GM12878 (cell line): ENCODE measurements at regions not wholly inside any gene's neighbourhood (a gene's known extent, or its start where the extent isn't known, plus 50 kb on each side); places are given as distances from the start of the nearest gene placed in this dataset.

Experiments
- ATAC-seq: fragments of 200-7000 bp; cut with Tn5 transposase; 3 replicates; pipeline ENCODE4 v1.9.1; 2020; ENCODE audit warnings: mild to moderate bottlenecking, moderate library complexity
- BruUV-seq: library from RNA; stranded (reverse); fragments of 400-500 nt; replicated peaks from 2 replicates; lab custom pipeline; 2021; lab: Mats Ljungman, UMichigan
- CTCF ChIA-PET: fragments of 300-600 bp; sonication (Branson Sonifier 250); formaldehyde crosslinking; extraction: SDS; loops from one replicate; lab custom pipeline; 2021; ENCODE audit warnings: inconsistent platforms; lab: Yijun Ruan, JAX
- POLR2A ChIA-PET: fragments of 350-600 bp; formaldehyde crosslinking; extraction: SDS; loops from one replicate; lab custom pipeline; 2021; ENCODE audit warnings: inconsistent platforms; lab: Charles Lee
- RAD21 ChIA-PET: fragments of 300-600 bp; sonication (Branson Sonifier 250); formaldehyde crosslinking; loops from one replicate; lab custom pipeline; 2023; ENCODE audit warnings: antibody characterized with exemption; ENCODE audit not compliant: unreplicated experiment; lab: Charles Lee
- SMC1A ChIA-PET: fragments of 300-600 bp; sonication (Branson Sonifier 250); formaldehyde crosslinking; loops from one replicate; lab custom pipeline; 2023; ENCODE audit not compliant: unreplicated experiment, uncharacterized antibody; lab: Charles Lee
- DNase-seq: peaks from one replicate; pipeline ENCODE4 v3.0.0-alpha.2; 2011; ENCODE audit warnings: low read depth, low spot score
- FAIRE-seq: peaks from 3 replicates; lab custom pipeline; 2011; peaks lifted over from hg19 to GRCh38; lab: Jason Lieb, UNC
- H2AFZ ChIP-seq: 2 replicates; pipeline ENCODE4 v1.6.0; 2011; ENCODE audit warnings: low read depth, low read length, control low read depth; ENCODE audit not compliant: control insufficient read depth
- H3K27ac ChIP-seq: 2 replicates; pipeline ENCODE4 v1.5.1; 2011; ENCODE audit warnings: control low read depth; ENCODE audit not compliant: control insufficient read depth, insufficient read depth
- H3K27me3 ChIP-seq, 2 experiments: replicated peaks in 1 of 2; 2 replicates each; pipeline versions ENCODE4 v1.6.0 to v1.6.1; 2011; ENCODE audit warnings: low read length in 1 of 2; ENCODE audit not compliant: control insufficient read depth in 2 of 2, insufficient read depth in 2 of 2
- H3K36me3 ChIP-seq, 2 experiments: 2 replicates each; pipeline ENCODE4 v1.5.1; 2011; ENCODE audit warnings: low read length in 1 of 2; ENCODE audit not compliant: control insufficient read depth in 2 of 2, insufficient read depth in 2 of 2
- H3K4me1 ChIP-seq: 2 replicates; pipeline ENCODE4 v1.6.1; 2011; ENCODE audit warnings: mild to moderate bottlenecking, low read length, moderate library complexity, mixed read lengths; ENCODE audit not compliant: control insufficient read depth, insufficient read depth
- H3K4me2 ChIP-seq: 2 replicates; pipeline ENCODE4 v1.6.0; 2011; ENCODE audit warnings: control low read depth; ENCODE audit not compliant: control insufficient read depth, insufficient read depth
- H3K4me3 ChIP-seq: fragments of 200-600 bp; sonication (generic); 2 replicates; pipeline ENCODE4 v1.5.1; 2016
- H3K79me2 ChIP-seq: 2 replicates; pipeline ENCODE4 v1.6.0; 2011; ENCODE audit warnings: low read length; ENCODE audit not compliant: control insufficient read depth, insufficient read depth
- H3K9ac ChIP-seq: 2 replicates; pipeline ENCODE4 v1.8.0; 2011; ENCODE audit warnings: low read length, control low read depth, mixed read lengths; ENCODE audit not compliant: control insufficient read depth, insufficient read depth
- H3K9me3 ChIP-seq: replicated peaks from 3 replicates; pipeline ENCODE4 v1.5.1; 2011; ENCODE audit warnings: mild to moderate bottlenecking, low read length; ENCODE audit not compliant: control insufficient read depth, insufficient read depth
- H4K20me1 ChIP-seq: 2 replicates; pipeline ENCODE4 v1.6.0; 2011; ENCODE audit not compliant: control insufficient read depth, insufficient read depth
- BACH1 ChIP-seq: fragments of 450-650 bp; IDR thresholded peaks from 2 replicates; pipeline ENCODE4 v1.6.1; 2017; ENCODE audit warnings: mild to moderate bottlenecking, borderline replicate concordance
- DPF2 ChIP-seq: fragments of 450-650 bp; IDR thresholded peaks from 2 replicates; pipeline ENCODE4 v1.6.1; 2017; ENCODE audit warnings: mild to moderate bottlenecking
- E2F8 ChIP-seq: fragments of 450-650 bp; IDR thresholded peaks from 2 replicates; pipeline ENCODE4 v1.6.1; 2018; ENCODE audit warnings: mild to moderate bottlenecking, low read depth, moderate library complexity; ENCODE audit not compliant: partially characterized antibody
- HDGF ChIP-seq: fragments of 450-650 bp; IDR thresholded peaks from 2 replicates; pipeline ENCODE4 v1.6.1; 2016; ENCODE audit warnings: antibody characterized with exemption
- MXI1 ChIP-seq: fragments of 150-350 bp; IDR thresholded peaks from 2 replicates; pipeline ENCODE4 v1.6.1; 2011; ENCODE audit warnings: low read depth, mild to moderate bottlenecking, inconsistent platforms, low read length, improper control_type of control experiment
- POLR2A ChIP-seq: IDR thresholded peaks from 2 replicates; pipeline ENCODE4 v1.6.1; 2011; ENCODE audit warnings: low read depth, mild to moderate bottlenecking, low read length
- POLR2AphosphoS2 ChIP-seq: IDR thresholded peaks from 2 replicates; pipeline ENCODE4 v1.6.1; 2011; ENCODE audit warnings: low read depth, mild to moderate bottlenecking, low read length, improper control_type of control experiment, moderate library complexity
- RB1 ChIP-seq: fragments of 450-650 bp; formaldehyde crosslinking; IDR thresholded peaks from 2 replicates; pipeline ENCODE4 v1.6.1; 2017; ENCODE audit warnings: mild to moderate bottlenecking, borderline replicate concordance
- RELA ChIP-seq: fragments of 450-650 bp; IDR thresholded peaks from 2 replicates; pipeline ENCODE4 v1.8.0; 2014; ENCODE audit warnings: borderline replicate concordance; ENCODE audit not compliant: partially characterized antibody
- SIN3A ChIP-seq: IDR thresholded peaks from 2 replicates; pipeline ENCODE4 v1.6.1; 2012; ENCODE audit warnings: low read depth, low read length, improper control_type of control experiment
- SPI1 ChIP-seq: IDR thresholded peaks from 2 replicates; pipeline ENCODE4 v1.6.1; 2011; ENCODE audit warnings: low read depth, mild to moderate bottlenecking, low read length, moderate library complexity, borderline replicate concordance; ENCODE audit not compliant: insufficient read depth
- SUZ12 ChIP-seq: fragments of 200-600 bp; sonication (generic); IDR thresholded peaks from one replicate; pipeline ENCODE4 v1.6.1; 2018; ENCODE audit warnings: antibody characterized with exemption, mild to moderate bottlenecking; ENCODE audit not compliant: unreplicated experiment
- YBX1 ChIP-seq: fragments of 450-650 bp; IDR thresholded peaks from 2 replicates; pipeline ENCODE4 v1.6.1; 2016; ENCODE audit warnings: antibody characterized with exemption
- ZNF207 ChIP-seq: fragments of 450-650 bp; IDR thresholded peaks from 2 replicates; pipeline ENCODE4 v1.6.1; 2014; ENCODE audit warnings: antibody characterized with exemption, mild to moderate bottlenecking, borderline replicate concordance
- WGBS: methylation state at CpG from one replicate; pipeline ENCODE4 v1.1.6; 2016; ENCODE audit warnings: low lambda C conversion rate; ENCODE audit not compliant: insufficient replicate concordance, insufficient coverage; ENCODE audit errors: missing lambda C conversion rate; 5-methylcytosine and 5-hydroxymethylcytosine counted together
- in situ Hi-C: fragments of 300-500 bp; cut with MboI; formaldehyde crosslinking; loops from 9 replicates; pipeline ENCODE4 v1.14.3; 2018; ENCODE audit warnings: mixed read lengths
- intact Hi-C: fragments of 100-400 bp; cut with micrococcal nuclease; formaldehyde crosslinking; loops from one replicate; pipeline ENCODE4 v1.14.2; 2022; ENCODE audit not compliant: unreplicated experiment
- TF ChIP-seq, protein P1 (sequence below): fragments of 450-650 bp; IDR thresholded peaks from 2 replicates; pipeline ENCODE4 v1.6.1; 2016; ENCODE audit warnings: mild to moderate bottlenecking
- TF ChIP-seq, protein P2 (sequence below): fragments of 150-350 bp; IDR thresholded peaks from 2 replicates; pipeline ENCODE4 v1.6.1; 2014; ENCODE audit warnings: mild to moderate bottlenecking, low read depth, low read length
- TF ChIP-seq, protein P3 (sequence below), 3 experiments: IDR thresholded peaks in 2 of 3; conservative IDR thresholded peaks in 1 of 3; 2 replicates each; pipeline ENCODE4 v1.5.1; 2011; ENCODE audit warnings: low read depth in 3 of 3, low read length in 3 of 3, mild to moderate bottlenecking in 3 of 3, control low read depth in 2 of 3, moderate library complexity in 2 of 3, inconsistent platforms in 1 of 3, mixed read lengths in 1 of 3; ENCODE audit not compliant: control insufficient read depth in 2 of 3, insufficient read depth in 1 of 3; ENCODE audit errors: extremely low read depth in 1 of 3

- TF ChIP-seq, protein P1, sequence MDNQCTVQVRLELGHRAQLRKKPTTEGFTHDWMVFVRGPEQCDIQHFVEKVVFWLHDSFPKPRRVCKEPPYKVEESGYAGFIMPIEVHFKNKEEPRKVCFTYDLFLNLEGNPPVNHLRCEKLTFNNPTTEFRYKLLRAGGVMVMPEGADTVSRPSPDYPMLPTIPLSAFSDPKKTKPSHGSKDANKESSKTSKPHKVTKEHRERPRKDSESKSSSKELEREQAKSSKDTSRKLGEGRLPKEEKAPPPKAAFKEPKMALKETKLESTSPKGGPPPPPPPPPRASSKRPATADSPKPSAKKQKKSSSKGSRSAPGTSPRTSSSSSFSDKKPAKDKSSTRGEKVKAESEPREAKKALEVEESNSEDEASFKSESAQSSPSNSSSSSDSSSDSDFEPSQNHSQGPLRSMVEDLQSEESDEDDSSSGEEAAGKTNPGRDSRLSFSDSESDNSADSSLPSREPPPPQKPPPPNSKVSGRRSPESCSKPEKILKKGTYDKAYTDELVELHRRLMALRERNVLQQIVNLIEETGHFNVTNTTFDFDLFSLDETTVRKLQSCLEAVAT = no peak
- no peak for TF ChIP-seq SPI1
Measured at GRCh38 chr1:182133181-182133580, 71.7 kb upstream of the ZNF648 start (continued).

DNA sequence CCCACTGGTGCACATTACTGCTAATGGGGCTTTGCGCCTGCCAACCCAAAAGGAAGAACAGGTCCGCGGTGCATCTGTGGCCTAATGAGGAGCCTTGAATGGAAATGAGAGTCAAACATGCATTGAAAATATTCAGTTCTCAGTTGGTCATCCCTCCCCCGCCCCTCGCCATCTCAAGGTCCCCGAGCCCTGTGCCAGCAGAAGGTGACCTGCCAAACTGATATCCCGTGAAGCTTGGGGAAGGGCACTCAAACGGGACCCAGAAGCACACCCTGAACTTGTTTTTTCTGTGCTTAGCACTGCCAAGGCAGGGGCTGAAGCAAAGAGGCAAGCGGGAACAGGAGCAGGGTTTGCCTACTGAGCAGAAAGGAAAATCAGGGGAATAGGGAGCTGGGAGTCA, 67.9 kb upstream of the ZNF648 start:
- no peaks in the 10 kb centered on the region for H3K36me3 ChIP-seq
- POLR2A ChIA-PET = no interaction called here
- H3K9me3 ChIP-seq = peaks cover 7% of the 10 kb centered on the region; the same call in 2 of the 3 replicates
- in situ Hi-C loops = no loop called here
- no peak for FAIRE-seq
- no peak overlapping the region for H3K4me3 ChIP-seq
- CTCF ChIA-PET = interaction anchor here (0.6 to 3.8 kb wide), 4 partner anchors 14 to 861 kb away, joined by 3 to 26 read pairs (median 4); no protein-coding TSS in a partner anchor
- DNase-seq = no peak
- no peak overlapping the region for H3K4me2 ChIP-seq
- no peak for ATAC-seq
- 33% methylated on average over 9 of the region's 9 CpGs for WGBS
- no TSS peak for BruUV-seq
- no peak overlapping the region for H3K27ac ChIP-seq
- TF ChIP-seq POLR2AphosphoS2 = no peak
- TF ChIP-seq, protein P2, sequence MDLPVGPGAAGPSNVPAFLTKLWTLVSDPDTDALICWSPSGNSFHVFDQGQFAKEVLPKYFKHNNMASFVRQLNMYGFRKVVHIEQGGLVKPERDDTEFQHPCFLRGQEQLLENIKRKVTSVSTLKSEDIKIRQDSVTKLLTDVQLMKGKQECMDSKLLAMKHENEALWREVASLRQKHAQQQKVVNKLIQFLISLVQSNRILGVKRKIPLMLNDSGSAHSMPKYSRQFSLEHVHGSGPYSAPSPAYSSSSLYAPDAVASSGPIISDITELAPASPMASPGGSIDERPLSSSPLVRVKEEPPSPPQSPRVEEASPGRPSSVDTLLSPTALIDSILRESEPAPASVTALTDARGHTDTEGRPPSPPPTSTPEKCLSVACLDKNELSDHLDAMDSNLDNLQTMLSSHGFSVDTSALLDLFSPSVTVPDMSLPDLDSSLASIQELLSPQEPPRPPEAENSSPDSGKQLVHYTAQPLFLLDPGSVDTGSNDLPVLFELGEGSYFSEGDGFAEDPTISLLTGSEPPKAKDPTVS = no peak
- no peak for TF ChIP-seq BACH1
- no peak for TF ChIP-seq ZNF207
- no peak for TF ChIP-seq DPF2
- TF ChIP-seq RELA = no peak
- no peak for TF ChIP-seq SUZ12
- no peak for TF ChIP-seq POLR2A
- TF ChIP-seq YBX1 = no peak
- TF ChIP-seq MXI1 = no peak
- TF ChIP-seq, protein P3, sequence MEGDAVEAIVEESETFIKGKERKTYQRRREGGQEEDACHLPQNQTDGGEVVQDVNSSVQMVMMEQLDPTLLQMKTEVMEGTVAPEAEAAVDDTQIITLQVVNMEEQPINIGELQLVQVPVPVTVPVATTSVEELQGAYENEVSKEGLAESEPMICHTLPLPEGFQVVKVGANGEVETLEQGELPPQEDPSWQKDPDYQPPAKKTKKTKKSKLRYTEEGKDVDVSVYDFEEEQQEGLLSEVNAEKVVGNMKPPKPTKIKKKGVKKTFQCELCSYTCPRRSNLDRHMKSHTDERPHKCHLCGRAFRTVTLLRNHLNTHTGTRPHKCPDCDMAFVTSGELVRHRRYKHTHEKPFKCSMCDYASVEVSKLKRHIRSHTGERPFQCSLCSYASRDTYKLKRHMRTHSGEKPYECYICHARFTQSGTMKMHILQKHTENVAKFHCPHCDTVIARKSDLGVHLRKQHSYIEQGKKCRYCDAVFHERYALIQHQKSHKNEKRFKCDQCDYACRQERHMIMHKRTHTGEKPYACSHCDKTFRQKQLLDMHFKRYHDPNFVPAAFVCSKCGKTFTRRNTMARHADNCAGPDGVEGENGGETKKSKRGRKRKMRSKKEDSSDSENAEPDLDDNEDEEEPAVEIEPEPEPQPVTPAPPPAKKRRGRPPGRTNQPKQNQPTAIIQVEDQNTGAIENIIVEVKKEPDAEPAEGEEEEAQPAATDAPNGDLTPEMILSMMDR (IDR thresholded peaks at IDR 0.05 in 2 of 3, conservative IDR thresholded peaks at IDR 0.05 in 1 of 3; ENCODE audit: control insufficient read depth in 2 of 3, extremely low read depth in 1 of 3, insufficient read depth in 1 of 3, low read depth in 3 of 3, low read length in 3 of 3) = no peak
- TF ChIP-seq E2F8 = no peak
- TF ChIP-seq HDGF = no peak
- no peak for TF ChIP-seq SIN3A
- TF ChIP-seq RB1 = no peak
- TF ChIP-seq, all 136 proteins: peak for 0
- Histone ChIP-seq H3K4me1 (no peaks in the 10 kb centered on the region), H4K20me1 (no peaks in the 10 kb centered on the region), H3K27me3 (no peaks in the 10 kb centered on the region; a peak in 1 of 4 replicates), H2AFZ (no peak overlapping the region), H3K79me2 (no peaks in the 10 kb centered on the region), H3K9ac (no peak overlapping the region)
- SMC1A ChIA-PET = no interaction called here
- intact Hi-C loops = no loop called here
- RAD21 ChIA-PET = interaction anchor here (1.8 kb wide), 1 partner anchor 13 kb away, joined by 3 read pairs; no protein-coding TSS in a partner anchor
